Pancreas (tissue), 10 donors: ENCODE measurements at regions not wholly inside any gene's neighbourhood (a gene's known extent, or its start where the extent isn't known, plus 50 kb on each side); places are given as distances from the start of the nearest gene placed in this dataset.

ENCODE experiments used
- ATAC-seq, 4 donors: fragments of 200-7000 bp; cut with Tn5 transposase; one replicate each; pipeline versions ENCODE4 v1.8.0 to v1.9.1; 2020; ENCODE audit warnings: mild to moderate bottlenecking in 4 of 4, moderate library complexity in 4 of 4
- DNase-seq, 6 donors: peaks; one replicate each; pipeline ENCODE4 v3.0.0-alpha.2; 2020
- FAIRE-seq: peaks from 2 replicates; lab custom pipeline; 2012; peaks lifted over from hg19 to GRCh38; lab: Jason Lieb, UNC
- H3K27ac ChIP-seq, 4 donors: fragments of 200-600 bp; sonication (generic); 1 replicate in 3 of 4; 2 replicates in 1 of 4; pipeline versions ENCODE4 v1.5.0 to v1.8.0; 2020
- H3K27me3 ChIP-seq, 4 donors: fragments of 200-600 bp; one replicate each; pipeline ENCODE4 v1.8.0; 2021
- H3K36me3 ChIP-seq, 3 donors: fragments of 200-600 bp; sonication (generic) in 1 of 3; one replicate each; pipeline versions ENCODE4 v1.5.0 to v1.8.0; 2020 to 2021
- H3K4me1 ChIP-seq, 3 donors: fragments of 200-600 bp; one replicate each; pipeline ENCODE4 v1.8.0; 2021
- H3K4me3 ChIP-seq, 4 donors: fragments of 200-600 bp; sonication (generic) in 2 of 4; one replicate each; pipeline versions ENCODE4 v1.5.0 to v1.8.0; 2020 to 2021
- H3K9me3 ChIP-seq, 4 donors: fragments of 200-600 bp; one replicate each; pipeline ENCODE4 v1.8.0; 2021
- WGBS, 2 donors: extraction: QIAGEN DNeasy Blood & Tissue Kit; methylation state at CpG; one replicate each; pipeline ENCODE4 v1.1.7; 2013; 5-methylcytosine and 5-hydroxymethylcytosine counted together
- intact Hi-C, 3 donors: fragments of 100-400 bp; cut with DNase I; formaldehyde crosslinking; loops; one replicate each; pipeline versions ENCODE4 v1.11.1 to v1.14.2; 2022
- TF ChIP-seq, protein P1 (sequence below), 4 donors: fragments of 200-600 bp; sonication (generic) in 3 of 4; IDR thresholded peaks; one replicate each; pipeline versions ENCODE4 v1.5.0 to v1.8.0; 2021; ENCODE audit warnings: antibody characterized with exemption in 4 of 4
- donor health status: healthy with polysubstance abuse.
- donor health status: DM: no; HTN: no; CAD: no; lungs with moderate emphysema.
- donor health status: DM: no; HTN: no; CAD: no.
- donor health status: control.
- donor health status: control.
- donor health status: Bipolar disorder and iron deficiency.
- donor health status: DM: yes; HTN: yes; CAD: no.
- donor health status: DM: no; HTN: no; CAD: no.
- donor health status: DM: no; HTN: no; CAD: no.
- donor health status: DM: yes; HTN: yes; CAD: no.

DNA sequence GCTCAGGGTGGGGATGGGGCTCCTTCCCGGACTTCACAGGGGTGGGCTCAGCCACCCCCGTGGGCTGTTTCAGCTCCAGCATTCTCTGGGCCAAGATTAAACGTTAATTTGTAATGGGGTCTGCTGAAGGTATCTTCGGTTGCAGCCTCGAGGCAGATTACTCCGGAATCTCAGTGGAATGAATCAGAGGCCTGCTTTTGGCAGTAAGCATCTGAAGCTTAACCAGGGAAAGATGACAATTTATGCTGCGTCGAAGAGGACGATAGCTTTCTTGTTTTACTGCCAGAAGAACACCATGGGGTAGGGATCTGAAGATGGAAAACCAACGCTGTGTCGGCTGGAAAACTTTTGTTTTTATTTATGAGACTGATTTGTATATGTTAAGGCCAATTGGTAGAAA, 129.2 kb upstream of the MSX1 start:
- TF ChIP-seq, protein P1, sequence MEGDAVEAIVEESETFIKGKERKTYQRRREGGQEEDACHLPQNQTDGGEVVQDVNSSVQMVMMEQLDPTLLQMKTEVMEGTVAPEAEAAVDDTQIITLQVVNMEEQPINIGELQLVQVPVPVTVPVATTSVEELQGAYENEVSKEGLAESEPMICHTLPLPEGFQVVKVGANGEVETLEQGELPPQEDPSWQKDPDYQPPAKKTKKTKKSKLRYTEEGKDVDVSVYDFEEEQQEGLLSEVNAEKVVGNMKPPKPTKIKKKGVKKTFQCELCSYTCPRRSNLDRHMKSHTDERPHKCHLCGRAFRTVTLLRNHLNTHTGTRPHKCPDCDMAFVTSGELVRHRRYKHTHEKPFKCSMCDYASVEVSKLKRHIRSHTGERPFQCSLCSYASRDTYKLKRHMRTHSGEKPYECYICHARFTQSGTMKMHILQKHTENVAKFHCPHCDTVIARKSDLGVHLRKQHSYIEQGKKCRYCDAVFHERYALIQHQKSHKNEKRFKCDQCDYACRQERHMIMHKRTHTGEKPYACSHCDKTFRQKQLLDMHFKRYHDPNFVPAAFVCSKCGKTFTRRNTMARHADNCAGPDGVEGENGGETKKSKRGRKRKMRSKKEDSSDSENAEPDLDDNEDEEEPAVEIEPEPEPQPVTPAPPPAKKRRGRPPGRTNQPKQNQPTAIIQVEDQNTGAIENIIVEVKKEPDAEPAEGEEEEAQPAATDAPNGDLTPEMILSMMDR (IDR thresholded peaks at IDR 0.05) = no peak
- 80 to 84% methylated on average over 11 of the region's 11 CpGs for WGBS, 2 donors
- Histone ChIP-seq H3K36me3 (no peaks in the 10 kb centered on the region), H3K27ac (no peak overlapping the region), H3K4me3 (no peak overlapping the region), H3K9me3 (no peaks in the 10 kb centered on the region), H3K27me3 (no peaks in the 10 kb centered on the region), H3K4me1 (no peaks in the 10 kb centered on the region)
- DNase-seq (no peak), FAIRE-seq (no peak), ATAC-seq (no peak)
- intact Hi-C loops = no loop called here

DNA sequence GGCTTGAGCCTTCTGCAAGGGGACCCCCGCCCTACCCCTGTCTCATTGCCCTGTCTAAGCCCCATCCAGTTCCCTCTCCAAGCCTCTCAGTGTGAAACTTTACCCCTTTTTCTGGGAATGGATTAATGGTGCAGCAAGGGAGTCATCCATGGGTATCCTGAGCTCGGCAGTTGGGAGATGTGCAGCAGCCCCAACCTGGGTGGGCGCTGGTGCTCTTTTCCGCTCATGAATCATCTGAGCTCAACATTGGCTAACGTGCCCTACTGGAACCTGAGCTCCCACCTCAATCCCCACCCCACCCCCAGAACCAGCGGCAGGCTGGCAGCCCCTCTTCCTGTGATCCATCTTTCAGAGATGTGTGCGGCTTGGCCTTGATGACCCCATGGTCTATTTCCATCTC, 130.3 kb upstream of the MSX1 start:
- no peak overlapping the region for H3K27ac ChIP-seq
- intact Hi-C loops = no loop called here
- TF ChIP-seq, protein P1 (IDR thresholded peaks at IDR 0.05) = no peak
- H3K4me3 ChIP-seq = no peak overlapping the region
- no peaks in the 10 kb centered on the region for H3K27me3 ChIP-seq
- FAIRE-seq = no peak
- H3K9me3 ChIP-seq = no peaks in the 10 kb centered on the region
- WGBS, 2 donors = 86 to 91% methylated on average over 7 of the region's 7 CpGs
- no peak for DNase-seq
- no peak for ATAC-seq
- H3K4me1 ChIP-seq = no peaks in the 10 kb centered on the region
- H3K36me3 ChIP-seq = no peaks in the 10 kb centered on the region

DNA sequence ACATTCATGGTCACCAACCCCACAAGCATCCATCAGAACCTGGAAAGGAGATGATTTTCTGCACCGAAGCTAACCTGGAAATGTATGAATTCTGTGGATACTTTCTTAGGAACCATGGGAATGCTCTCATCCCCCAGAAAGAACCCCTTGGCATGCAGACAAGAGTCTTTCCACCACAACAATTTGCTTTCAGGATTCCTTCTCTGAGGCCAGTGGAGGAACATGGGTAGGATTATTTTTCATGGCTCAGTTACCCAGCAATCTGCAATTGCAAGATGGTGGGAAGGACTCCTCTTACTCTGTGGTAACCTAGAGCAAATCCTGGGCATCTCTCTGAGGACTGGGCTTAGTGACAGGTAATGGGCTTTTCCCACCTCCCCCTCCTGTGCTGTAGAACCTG, 131.9 kb upstream of the MSX1 start:
- 83 to 97% methylated on average over 1 of the region's 1 CpG for WGBS, 2 donors
- ATAC-seq (no peak), FAIRE-seq (no peak), DNase-seq (no peak)
- no peak overlapping the region for H3K4me3 ChIP-seq
- H3K36me3 ChIP-seq = no peaks in the 10 kb centered on the region
- no peaks in the 10 kb centered on the region for H3K27me3 ChIP-seq
- intact Hi-C loops = no loop called here
- H3K27ac ChIP-seq = no peak overlapping the region
- TF ChIP-seq, protein P1 (IDR thresholded peaks at IDR 0.05) = no peak
- no peaks in the 10 kb centered on the region for H3K9me3 ChIP-seq
- H3K4me1 ChIP-seq = no peaks in the 10 kb centered on the region

DNA sequence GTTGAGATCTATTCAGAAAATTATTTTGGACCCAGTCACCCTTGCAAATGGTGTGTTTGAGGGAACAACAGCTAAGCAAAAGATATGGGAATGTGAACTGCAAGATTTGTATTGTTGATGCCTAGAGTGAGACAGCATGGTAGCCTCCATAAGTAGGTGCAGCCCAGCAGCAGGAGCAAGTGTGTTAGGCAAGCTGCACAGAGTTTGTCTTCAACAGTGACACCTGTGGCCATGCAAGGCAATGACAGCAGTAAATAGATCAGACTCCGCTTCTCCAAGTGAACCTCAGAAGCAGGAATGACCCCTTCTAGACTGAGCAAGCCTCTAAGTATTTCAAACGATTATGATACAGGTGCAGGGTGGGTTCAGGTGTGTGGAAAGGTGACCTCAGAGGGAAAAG, 133.4 kb upstream of the MSX1 start:
- intact Hi-C loops = no loop called here
- TF ChIP-seq, protein P1 (IDR thresholded peaks at IDR 0.05) = no peak
- FAIRE-seq (no peak), ATAC-seq (no peak), DNase-seq (no peak)
- Histone ChIP-seq H3K27me3 (no peaks in the 10 kb centered on the region), H3K4me3 (no peak overlapping the region), H3K36me3 (no peaks in the 10 kb centered on the region), H3K27ac (no peak overlapping the region), H3K9me3 (no peaks in the 10 kb centered on the region), H3K4me1 (no peaks in the 10 kb centered on the region)
- WGBS, 2 donors = 72 to 73% methylated on average over 2 of the region's 2 CpGs

DNA sequence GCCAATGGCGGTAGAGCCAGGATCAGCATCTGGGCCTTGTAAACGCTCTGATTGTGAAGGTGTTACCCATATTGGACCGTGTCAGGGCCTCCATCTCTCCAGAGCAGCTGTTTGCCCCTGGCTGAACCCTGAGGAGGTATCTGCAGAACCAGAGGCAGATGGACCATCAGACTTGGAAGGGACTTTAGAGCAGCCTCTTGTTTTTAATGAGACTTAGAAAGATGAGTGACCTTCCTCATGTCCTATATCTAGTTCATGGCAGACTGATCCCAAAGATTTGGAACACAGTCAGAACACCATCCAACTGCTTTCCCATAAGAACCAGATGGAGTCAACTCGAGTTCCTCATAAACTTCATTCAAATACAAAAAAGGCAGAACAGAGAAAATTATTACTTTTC, 135.1 kb upstream of the MSX1 start:
- WGBS, 2 donors = 67 to 74% methylated on average over 4 of the region's 4 CpGs
- Histone ChIP-seq H3K27ac (no peak overlapping the region), H3K27me3 (no peaks in the 10 kb centered on the region), H3K9me3 (no peaks in the 10 kb centered on the region), H3K4me1 (no peaks in the 10 kb centered on the region), H3K4me3 (no peak overlapping the region), H3K36me3 (no peaks in the 10 kb centered on the region)
- ATAC-seq = no peak
- intact Hi-C loops = no loop called here
- TF ChIP-seq, protein P1 (IDR thresholded peaks at IDR 0.05) = no peak
- DNase-seq = no peak
- no peak for FAIRE-seq
